ENCODE measurements at regions not wholly inside any gene's neighbourhood (a gene's known extent, or its start where the extent isn't known, plus 50 kb on each side); places are given as distances from the start of the nearest gene placed in this dataset.

DNA sequence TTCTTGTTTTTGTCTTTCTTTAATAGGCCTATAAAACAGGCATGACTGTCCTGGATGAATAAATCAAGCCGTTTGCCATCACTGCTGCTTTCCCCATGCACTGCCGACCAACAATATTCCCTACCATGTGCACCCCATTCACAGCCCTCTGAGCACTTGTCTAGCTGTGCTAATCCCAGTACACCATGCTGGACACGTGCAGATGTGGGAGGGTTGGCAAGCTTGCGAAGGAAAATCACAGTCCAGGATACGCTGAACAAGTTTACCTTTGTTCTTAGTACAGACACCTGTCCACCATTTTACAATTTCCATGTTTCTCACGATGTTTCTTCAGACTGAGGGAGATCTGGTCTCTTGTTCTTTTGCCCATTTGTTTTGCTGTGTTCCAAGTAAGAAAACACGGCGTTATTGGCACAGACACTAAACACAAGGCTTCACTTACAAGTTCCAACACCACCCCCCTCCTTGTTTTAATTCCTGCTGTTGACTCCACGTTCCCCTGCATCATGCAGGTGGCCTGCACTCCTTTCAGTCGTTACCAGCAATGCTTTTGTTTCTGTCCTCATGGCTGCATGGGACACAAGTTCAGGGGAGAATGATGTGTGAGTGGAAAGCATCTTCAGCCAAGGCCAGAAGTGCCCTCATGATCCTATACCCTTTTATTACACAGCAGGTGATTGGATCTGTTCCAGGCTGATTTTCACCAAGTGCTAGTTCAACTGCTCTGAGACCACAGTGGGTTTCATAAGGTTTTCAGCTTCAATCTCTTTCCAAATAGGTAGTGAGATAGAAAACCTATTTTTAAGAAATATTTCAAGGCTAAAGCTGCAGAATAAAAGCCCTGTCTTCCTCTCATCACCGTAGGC, 608.9 kb downstream of the IRX1 start:
- DNase-seq, result no peak

DNA sequence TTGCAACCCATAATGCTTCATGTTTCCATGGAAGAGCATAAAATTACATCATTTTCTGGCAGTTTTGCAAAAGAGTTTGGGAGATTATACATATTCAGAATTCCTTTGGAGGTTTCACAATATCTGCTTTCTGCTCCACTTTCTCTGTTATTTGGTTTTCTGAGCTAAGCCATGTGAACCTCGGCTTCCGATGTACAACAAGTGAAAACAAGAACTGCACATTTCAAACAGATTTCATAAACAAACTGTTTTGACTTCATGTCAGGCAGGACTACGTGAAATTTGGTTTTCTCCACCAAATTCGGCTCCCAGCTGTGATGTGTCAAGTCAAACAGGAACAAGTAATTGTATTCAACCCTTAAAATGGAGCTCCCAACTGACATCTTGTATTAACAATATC, 609.8 kb downstream of the IRX1 start:
- DNase-seq, result no peak

DNA sequence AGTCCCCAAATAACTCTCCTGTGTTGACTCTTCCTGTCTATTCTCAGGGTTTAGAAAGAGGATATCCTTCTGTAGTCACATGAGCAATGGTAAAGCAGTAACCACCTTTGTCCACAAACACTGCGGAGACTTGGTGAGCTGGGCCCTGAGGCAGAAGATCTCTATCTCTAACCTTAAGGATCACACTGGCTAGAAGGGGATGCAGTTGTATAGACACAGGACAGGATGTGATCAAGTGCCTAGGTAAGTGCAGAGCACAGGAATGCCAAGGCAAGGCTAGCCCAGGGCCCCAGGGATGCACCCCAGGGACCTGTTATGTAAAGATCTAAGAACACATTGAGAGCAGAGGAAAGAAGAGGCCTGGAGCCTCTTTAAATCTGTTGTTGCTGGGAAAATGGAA, 610.5 kb downstream of the IRX1 start:
- DNase-seq, result no peak

GRCh38 chr5:4207486-4207885, 611.9 kb downstream of the IRX1 start:
- DNase-seq, result no peak

DNA sequence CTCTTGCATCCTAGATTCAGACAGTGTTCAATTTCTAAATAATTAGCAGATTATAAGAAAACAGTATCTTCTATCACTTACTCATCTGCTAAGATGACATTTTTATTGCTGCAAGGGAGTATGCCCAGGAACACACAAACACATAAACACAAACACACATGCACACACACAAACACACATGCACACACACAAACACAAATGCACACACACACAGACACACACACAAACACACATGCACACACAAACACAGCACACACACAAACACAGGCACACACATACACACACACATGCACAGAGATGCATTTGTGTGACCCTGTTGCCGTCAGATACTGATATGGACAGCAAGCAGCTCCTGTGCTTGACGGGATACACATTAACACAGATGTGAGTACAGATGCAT, 612.9 kb downstream of the IRX1 start:
- no peak for DNase-seq

DNA sequence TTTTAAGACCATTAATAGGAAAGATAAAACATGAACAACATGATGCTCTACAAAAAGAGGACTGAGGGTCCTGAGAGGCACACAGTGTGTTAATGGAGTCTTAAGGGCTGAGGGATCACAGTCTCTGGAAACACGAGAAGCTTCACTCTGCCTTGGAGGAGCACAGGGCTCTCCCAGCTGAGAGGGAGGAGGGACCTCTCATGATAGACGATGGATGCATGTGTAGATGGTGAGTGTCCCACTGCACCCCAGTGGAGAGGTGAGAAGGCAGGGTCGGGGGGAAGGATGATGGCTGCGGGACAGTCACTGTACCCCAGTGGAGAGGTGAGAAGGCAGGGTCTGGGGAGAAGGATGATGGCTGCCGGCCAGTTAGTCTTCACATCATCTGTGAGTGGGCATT, 613.4 kb downstream of the IRX1 start:
- DNase-seq, result no peak

GRCh38 chr5:4212071-4212739, 616.6 kb downstream of the IRX1 start:
- DNase-seq, result no peak

GRCh38 chr5:4212981-4213819, 617.6 kb downstream of the IRX1 start:
- no peak for DNase-seq

GRCh38 chr5:4215143-4215542, 619.5 kb downstream of the IRX1 start:
- DNase-seq, result no peak

- no peak for DNase-seq
Observed at GRCh38 chr5:4216142-4216541, 620.5 kb downstream of the IRX1 start.

DNA sequence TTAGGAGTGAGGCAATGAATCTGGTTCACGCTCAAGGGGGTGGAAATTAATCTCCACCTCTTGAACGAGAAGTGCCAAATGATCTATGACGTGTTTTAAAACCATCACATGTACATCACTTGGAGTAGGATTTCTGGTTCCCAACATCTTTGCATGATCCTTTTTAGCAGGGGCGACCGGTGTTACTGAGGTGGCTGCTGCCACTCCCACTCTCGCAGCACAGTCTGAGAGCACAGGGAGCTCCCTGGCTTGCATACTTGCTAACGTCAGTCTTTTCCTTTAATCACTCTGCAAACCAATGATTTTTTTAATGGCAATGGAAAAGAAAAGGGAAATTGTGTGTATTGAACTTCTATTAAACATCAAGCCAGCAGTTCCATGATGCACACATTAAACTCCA, 624.4 kb downstream of the IRX1 start:
- no peak for DNase-seq

DNA sequence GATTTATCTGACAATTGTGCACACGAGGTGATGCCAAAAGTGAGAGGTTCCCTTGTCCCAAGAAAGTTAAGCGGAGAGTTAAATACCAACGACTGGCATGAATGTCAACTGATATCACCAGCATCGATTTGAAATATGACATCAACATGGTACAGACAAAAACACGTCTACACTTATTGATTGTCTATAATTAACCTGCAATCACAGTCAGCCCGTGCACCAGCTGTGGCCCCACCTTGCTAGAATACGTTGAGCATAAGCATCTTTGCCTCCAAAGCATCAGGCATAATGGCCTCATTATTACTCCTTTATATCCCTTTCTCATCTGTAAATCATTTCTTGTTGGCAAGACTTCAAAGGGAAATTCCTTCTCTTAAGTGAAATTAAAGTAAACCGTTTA, 625.4 kb downstream of the IRX1 start:
- DNase-seq, result no peak

DNA sequence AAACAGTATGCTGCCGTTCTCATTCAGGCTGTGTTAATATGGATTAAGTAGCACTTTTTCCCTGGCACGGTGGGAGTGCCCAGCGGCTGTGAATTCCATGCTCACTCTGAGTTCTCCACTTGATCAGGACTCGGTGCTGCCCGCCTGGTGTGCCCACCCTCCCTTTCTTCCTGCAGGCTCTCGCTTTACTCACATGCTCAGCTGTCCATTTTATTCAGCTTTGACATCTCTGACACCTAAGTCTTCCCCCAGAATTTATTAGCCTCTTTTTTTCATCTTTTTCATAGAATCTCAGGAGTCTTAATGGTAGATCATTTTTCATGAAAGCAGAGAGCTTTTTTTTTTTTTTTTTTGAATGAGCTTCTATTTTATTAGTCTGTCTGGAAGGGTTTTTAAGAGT, 626.5 kb downstream of the IRX1 start:
- no peak for DNase-seq

- DNase-seq, result no peak
Observed at GRCh38 chr5:4222821-4223220, 627.2 kb downstream of the IRX1 start.

GRCh38 chr5:4225741-4226140, 630.1 kb downstream of the IRX1 start:
- DNase-seq, result no peak

GRCh38 chr5:4226565-4226964, 630.9 kb downstream of the IRX1 start:
- no peak for DNase-seq

DNA sequence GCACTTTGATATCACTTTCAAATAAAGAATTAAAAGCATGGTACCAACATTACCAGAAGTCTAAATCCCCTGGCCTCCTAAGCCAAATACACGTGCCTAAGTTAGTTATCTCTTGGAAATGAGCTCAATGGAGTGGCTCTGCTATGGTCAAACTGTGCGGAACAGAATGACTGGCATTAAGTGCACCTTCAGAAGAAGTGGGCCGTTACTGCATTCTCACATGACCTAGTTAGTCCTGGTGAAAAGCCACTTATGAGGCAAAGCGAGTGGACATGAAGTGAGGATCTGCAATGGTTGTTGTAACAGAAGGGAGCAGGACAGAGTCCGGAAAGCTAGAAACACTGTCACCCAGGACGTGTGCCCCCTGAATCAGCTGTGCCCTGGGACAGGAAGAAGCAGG, 633.1 kb downstream of the IRX1 start:
- no peak for DNase-seq

DNA sequence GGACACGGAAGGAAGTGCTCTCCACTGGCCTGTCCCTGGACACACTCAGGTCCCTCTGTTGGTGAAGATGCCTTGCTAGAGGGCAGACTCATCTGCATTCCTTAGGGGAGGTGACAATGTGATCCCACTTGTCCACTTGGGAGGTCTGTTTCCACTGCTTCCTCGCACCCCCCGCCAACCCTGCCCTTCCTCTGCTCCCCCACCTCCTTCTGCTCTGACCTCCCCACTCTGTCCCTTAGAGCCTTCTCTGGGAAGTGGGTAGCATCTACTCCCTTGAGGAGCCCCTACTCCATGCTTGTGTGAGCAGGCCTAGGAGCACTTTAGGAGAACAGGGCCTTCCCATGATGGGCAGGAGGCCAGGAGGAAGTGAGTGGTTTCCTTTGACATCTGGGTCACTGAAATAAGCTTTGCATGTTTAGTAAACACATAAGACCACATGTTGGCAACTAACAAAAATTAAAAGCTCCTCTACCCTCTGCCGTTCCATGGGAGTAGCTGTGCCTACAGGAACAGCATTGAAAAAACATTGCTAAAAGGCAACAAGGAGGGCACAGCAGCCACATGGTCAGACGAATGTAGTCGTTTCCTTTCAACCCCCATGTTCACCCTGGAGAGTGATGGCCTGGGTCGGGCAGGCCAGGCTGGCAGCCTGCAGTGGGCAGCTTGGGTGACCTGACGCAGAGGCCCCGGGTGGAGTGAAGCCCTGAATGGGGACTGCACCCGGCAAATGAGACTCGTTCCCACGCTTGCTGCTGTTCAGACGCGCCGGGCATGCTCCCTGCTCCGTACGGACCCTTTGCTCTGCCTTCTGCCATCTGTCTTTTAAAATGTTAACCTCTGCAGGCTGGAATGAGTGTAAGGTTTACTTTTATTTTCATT, 634.0 kb downstream of the IRX1 start:
- no peak for DNase-seq

DNA sequence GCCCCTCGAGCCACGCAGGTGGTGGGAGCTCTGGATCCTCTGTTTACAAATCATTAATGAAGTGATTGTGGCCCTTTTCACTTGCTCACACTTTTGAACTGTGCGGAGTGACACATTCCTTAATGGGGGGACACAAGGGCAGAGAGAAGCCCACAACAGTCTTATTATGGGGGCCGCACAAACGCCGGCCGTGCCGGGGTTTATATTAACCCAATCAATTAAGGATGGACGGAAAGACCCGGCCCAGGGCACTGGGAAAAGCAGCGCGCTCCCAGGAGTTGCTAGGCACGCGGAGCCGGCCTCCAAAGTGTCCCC, 634.8 kb downstream of the IRX1 start:
- DNase-seq, result no peak

- DNase-seq, result no peak
Observed at GRCh38 chr5:4230786-4231641, 635.4 kb downstream of the IRX1 start.

DNA sequence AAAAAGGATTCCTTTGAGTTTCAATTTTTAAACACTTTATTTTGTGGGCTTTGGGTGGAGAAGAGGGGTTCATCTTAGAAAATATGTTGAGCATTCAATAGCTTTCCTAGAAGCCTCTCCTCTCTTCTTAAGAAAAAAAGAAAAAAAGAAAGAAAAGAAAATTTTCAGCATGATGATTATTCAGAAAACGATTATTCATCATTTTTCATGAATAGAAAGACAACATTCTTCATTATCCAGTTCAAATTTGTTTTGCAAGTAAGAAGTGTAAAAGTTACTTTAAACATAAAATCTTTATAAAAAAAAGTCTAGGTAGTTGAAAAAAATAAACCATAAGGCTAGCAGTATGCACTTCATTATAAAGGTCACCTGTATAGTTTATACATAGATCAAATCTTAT, 636.5 kb downstream of the IRX1 start:
- no peak for DNase-seq

GRCh38 chr5:4233671-4234070, 638.0 kb downstream of the IRX1 start:
- no peak for DNase-seq
